Motor neuron (in vitro differentiated cells): ENCODE measurements at regions not wholly inside any gene's neighbourhood (a gene's known extent, or its start where the extent isn't known, plus 50 kb on each side); places are given as distances from the start of the nearest gene placed in this dataset.
A peak's percentile ranks its signal among the peaks of the same experiment; 100 is the strongest.

Experiments used
- ATAC-seq, 8 experiments: fragments of 200-7000 bp; cut with Tn5 transposase; replicated peaks in 6 of 8; 2 replicates each; pipeline ENCODE4 v1.8.0; 2021; ENCODE audit warnings: mild to moderate bottlenecking in 8 of 8, moderate library complexity in 8 of 8
- H3K27ac ChIP-seq, 2 donors: fragments of 250-450 bp; sonication (Bioruptor Pico); 2 replicates each; pipeline ENCODE4 v1.9.0; 2021; ENCODE audit warnings: antibody characterized with exemption in 2 of 2, mild to moderate bottlenecking in 2 of 2, moderate library complexity in 1 of 2
- H3K4me1 ChIP-seq, 2 donors: fragments of 250-450 bp; sonication (Bioruptor Pico); replicated peaks in 1 of 2; 2 replicates each; pipeline ENCODE4 v1.6.1; 2021; ENCODE audit warnings: antibody characterized with exemption in 2 of 2, mild to moderate bottlenecking in 2 of 2, moderate library complexity in 1 of 2
- H3K4me3 ChIP-seq, 5 donors: fragments of 250-450 bp; sonication (Bioruptor Pico); 2 replicates each; pipeline ENCODE4 v1.9.0; 2021; ENCODE audit warnings: antibody characterized with exemption in 5 of 5, mild to moderate bottlenecking in 5 of 5, moderate library complexity in 4 of 5
- WGBS, 10 experiments: fragments of 450-650 bp; shearing (Covaris generic); methylation state at CpG; one replicate each; pipeline ENCODE4 v1.0.0; 2022; 5-methylcytosine and 5-hydroxymethylcytosine counted together
- in situ Hi-C, 9 experiments: fragments of 400-800 bp; cut with MboI; loops; one replicate each; pipeline ENCODE4 v1.15.0; 2021; ENCODE audit warnings: low sequenced_read_pairs in 9 of 9, low pct_unique_long_range_greater_than_20kb in 2 of 9; ENCODE audit not compliant: unreplicated experiment in 9 of 9

- Histone ChIP-seq H3K27ac (no peak overlapping the region), H3K4me3 (no peak overlapping the region), H3K4me1 (peaks cover 19 to 30% of the 10 kb centered on the region in 2 donors)
- ATAC-seq = peak in 1 of 8 experiments; percentile 5
- 80 to 100% (median 83%) methylated on average over 1 to 3 of the region's 3 CpGs; no CpG with 5 or more reads in 5 of the 10 experiments for WGBS, 10 experiments
- in situ Hi-C loops = loop anchor here in 2 of 9 experiments (25.0 kb wide), 2 partner anchors 277 to 302 kb away; no protein-coding TSS in a partner anchor
These were observed 82.9 kb downstream of the ELOVL4 start for GRCh38 chr6:79864421-79864820.

- Histone ChIP-seq H3K27ac (no peak overlapping the region), H3K4me3 (no peak overlapping the region), H3K4me1 (peaks cover 16 to 31% of the 10 kb centered on the region in 2 donors)
- in situ Hi-C loops = loop anchor here in 2 of 9 experiments (25.0 kb wide), 2 partner anchors 277 to 302 kb away; no protein-coding TSS in a partner anchor
- WGBS, 10 experiments = 40 to 63% (median 43%) methylated on average over 1 of the region's 1 CpG; no CpG with 5 or more reads in 5 of the 10 experiments
- peak in 5 of 8 experiments; percentile 77 to 89 (median 87) for ATAC-seq
These were observed 83.4 kb downstream of the ELOVL4 start for GRCh38 chr6:79864001-79864400.

GRCh38 chr6:79863566-79863965 is 83.8 kb downstream of the ELOVL4 start:
- Histone ChIP-seq H3K4me3 (no peak overlapping the region), H3K4me1 (peaks cover 16 to 31% of the 10 kb centered on the region in 2 donors), H3K27ac (no peak overlapping the region)
- WGBS, 10 experiments = 43 to 100% (median 100%) methylated on average over 1 of the region's 1 CpG; no CpG with 5 or more reads in 5 of the 10 experiments
- peak in 5 of 8 experiments; percentile 29 to 62 (median 46) for ATAC-seq
- in situ Hi-C loops = loop anchor here in 2 of 9 experiments (25.0 kb wide), 2 partner anchors 276 to 301 kb away; no protein-coding TSS in a partner anchor

- no peak for ATAC-seq
These were observed 84.6 kb downstream of the ELOVL4 start for GRCh38 chr6:79862711-79863110.

GRCh38 chr6:79862126-79862525 is 85.2 kb downstream of the ELOVL4 start:
- H3K4me3 ChIP-seq = no peak overlapping the region
- H3K27ac ChIP-seq = no peak overlapping the region
- in situ Hi-C loops = loop anchor here in 2 of 9 experiments (25.0 kb wide), 2 partner anchors 275 to 300 kb away; no protein-coding TSS in a partner anchor
- 0 to 88% (median 63%) methylated on average over 1 to 3 of the region's 3 CpGs; no CpG with 5 or more reads in 4 of the 10 experiments for WGBS, 10 experiments
- H3K4me1 ChIP-seq = peaks cover 10 to 19% of the 10 kb centered on the region in 2 donors
- no peak for ATAC-seq

More at GRCh38 chr6:79862711-79863110, 84.6 kb downstream of the ELOVL4 start:
- Histone ChIP-seq H3K27ac (no peak overlapping the region), H3K4me3 (no peak overlapping the region), H3K4me1 (peaks cover 13 to 23% of the 10 kb centered on the region in 2 donors)
- in situ Hi-C loops = loop anchor here in 2 of 9 experiments (25.0 kb wide), 2 partner anchors 275 to 300 kb away; no protein-coding TSS in a partner anchor
- 11 to 100% (median 51%) methylated on average over 1 of the region's 1 CpG; no CpG with 5 or more reads in 2 of the 10 experiments for WGBS, 10 experiments

GRCh38 chr6:79861023-79861422 is 86.3 kb downstream of the ELOVL4 start:
- 17 to 100% (median 83%) methylated on average over 1 to 6 of the region's 7 CpGs; no CpG with 5 or more reads in 2 of the 10 experiments for WGBS, 10 experiments

GRCh38 chr6:79847426-79847825 is 99.9 kb downstream of the ELOVL4 start:
- ATAC-seq = peak in 6 of 8 experiments; percentile 31 to 98 (median 63)
- in situ Hi-C loops = no loop called here

More at GRCh38 chr6:79861023-79861422, 86.3 kb downstream of the ELOVL4 start:
- no peak for ATAC-seq
- H3K27ac ChIP-seq = no peak overlapping the region
- H3K4me1 ChIP-seq = peaks cover 10 to 19% of the 10 kb centered on the region in 2 donors
- in situ Hi-C loops = loop anchor here in 2 of 9 experiments (25.0 kb wide), 2 partner anchors 274 to 299 kb away; no protein-coding TSS in a partner anchor
- H3K4me3 ChIP-seq = no peak overlapping the region

GRCh38 chr6:79842376-79843040 is 104.8 kb downstream of the ELOVL4 start:
- Histone ChIP-seq H3K27ac (no peak overlapping the region), H3K4me1 (peaks cover 0 to 4% of the 10 kb centered on the region in 2 donors), H3K4me3 (no peak overlapping the region)
- 24 to 100% (median 90%) methylated on average over 1 to 3 of the region's 3 CpGs for WGBS, 10 experiments
- ATAC-seq = no peak
- in situ Hi-C loops = no loop called here

More at GRCh38 chr6:79847426-79847825, 99.9 kb downstream of the ELOVL4 start:
- WGBS, 10 experiments = 13 to 100% (median 50%) methylated on average over 1 of the region's 1 CpG; no CpG with 5 or more reads in 3 of the 10 experiments
- Histone ChIP-seq H3K4me1 (peaks cover 0 to 9% of the 10 kb centered on the region in 2 donors), H3K27ac (no peak overlapping the region), H3K4me3 (no peak overlapping the region)

GRCh38 chr6:79841577-79842375 is 105.6 kb downstream of the ELOVL4 start:
- H3K27ac ChIP-seq = no peak overlapping the region
- in situ Hi-C loops = no loop called here
- whole genome bisulfite sequencing, 10 experiments = 10 to 90% (median 72%) methylated on average over 2 to 4 of the region's 4 CpGs; no CpG with 5 or more reads in 2 of the 10 experiments
- H3K4me1 ChIP-seq = peaks cover 0 to under 1% of the 10 kb centered on the region in 2 donors
- H3K4me3 ChIP-seq = no peak overlapping the region
- ATAC-seq = peak in 2 of 8 experiments; percentile 48 to 70

GRCh38 chr6:79838851-79839250 is 108.5 kb downstream of the ELOVL4 start:
- ATAC-seq = no peak
- Histone ChIP-seq H3K4me1 (no peaks in the 10 kb centered on the region), H3K27ac (no peak overlapping the region), H3K4me3 (no peak overlapping the region)
- in situ Hi-C loops = no loop called here

GRCh38 chr6:79833964-79834284 is 113.4 kb downstream of the ELOVL4 start:
- H3K4me1 ChIP-seq = no peaks in the 10 kb centered on the region
- in situ Hi-C loops = no loop called here
- 0 to 100% (median 70%) methylated on average over 1 to 3 of the region's 3 CpGs for WGBS, 10 experiments
- H3K27ac ChIP-seq = no peak overlapping the region
- ATAC-seq = peak in 2 of 8 experiments; percentile 15 to 55
- no peak overlapping the region for H3K4me3 ChIP-seq

GRCh38 chr6:79833264-79833963 is 113.9 kb downstream of the ELOVL4 start:
- Histone ChIP-seq H3K27ac (no peak overlapping the region), H3K4me1 (no peaks in the 10 kb centered on the region), H3K4me3 (no peak overlapping the region)
- peak in 4 of 8 experiments; percentile 48 to 90 (median 72) for ATAC-seq
- in situ Hi-C loops = no loop called here
- 0 to 64% (median 44%) methylated on average over 1 to 2 of the region's 2 CpGs for WGBS, 10 experiments
